ENCODE measurements at regions not wholly inside any gene's neighbourhood (a gene's known extent, or its start where the extent isn't known, plus 50 kb on each side); places are given as distances from the start of the nearest gene placed in this dataset.

DNA sequence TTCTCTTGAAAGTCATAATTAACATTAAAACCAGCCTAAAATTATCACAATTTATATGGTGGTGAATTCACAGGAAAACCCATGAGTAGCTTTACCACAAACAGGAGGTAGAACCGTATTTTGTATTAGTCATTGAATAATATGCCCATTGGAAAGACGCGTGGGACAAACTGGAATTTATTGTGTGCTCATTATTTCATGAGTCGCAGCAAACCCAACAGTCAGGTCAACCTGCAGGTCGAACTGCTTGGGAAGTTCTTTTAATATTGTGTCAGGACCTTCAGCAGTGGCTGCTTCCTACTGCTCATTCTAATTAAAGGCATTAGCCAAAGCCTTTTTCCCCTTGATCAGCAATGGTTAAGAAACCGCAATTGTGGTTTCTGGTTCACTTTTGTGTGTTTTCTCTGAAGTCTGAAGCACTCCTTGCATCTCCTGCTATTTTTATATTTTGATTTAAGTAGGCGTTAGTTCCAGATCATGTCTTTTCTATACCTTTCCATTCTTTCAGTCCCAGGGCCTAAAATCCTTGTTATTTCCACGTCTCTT lies 100.1 kb downstream of the RAB11FIP2 start:
- TF ChIP-seq, protein P1, sequence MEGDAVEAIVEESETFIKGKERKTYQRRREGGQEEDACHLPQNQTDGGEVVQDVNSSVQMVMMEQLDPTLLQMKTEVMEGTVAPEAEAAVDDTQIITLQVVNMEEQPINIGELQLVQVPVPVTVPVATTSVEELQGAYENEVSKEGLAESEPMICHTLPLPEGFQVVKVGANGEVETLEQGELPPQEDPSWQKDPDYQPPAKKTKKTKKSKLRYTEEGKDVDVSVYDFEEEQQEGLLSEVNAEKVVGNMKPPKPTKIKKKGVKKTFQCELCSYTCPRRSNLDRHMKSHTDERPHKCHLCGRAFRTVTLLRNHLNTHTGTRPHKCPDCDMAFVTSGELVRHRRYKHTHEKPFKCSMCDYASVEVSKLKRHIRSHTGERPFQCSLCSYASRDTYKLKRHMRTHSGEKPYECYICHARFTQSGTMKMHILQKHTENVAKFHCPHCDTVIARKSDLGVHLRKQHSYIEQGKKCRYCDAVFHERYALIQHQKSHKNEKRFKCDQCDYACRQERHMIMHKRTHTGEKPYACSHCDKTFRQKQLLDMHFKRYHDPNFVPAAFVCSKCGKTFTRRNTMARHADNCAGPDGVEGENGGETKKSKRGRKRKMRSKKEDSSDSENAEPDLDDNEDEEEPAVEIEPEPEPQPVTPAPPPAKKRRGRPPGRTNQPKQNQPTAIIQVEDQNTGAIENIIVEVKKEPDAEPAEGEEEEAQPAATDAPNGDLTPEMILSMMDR (IDR thresholded peaks at IDR 0.05; ENCODE audit: low read depth, low read length, missing control alignments): no peak
- no peak for DNase-seq
- no peaks in the 10 kb centered on the region for H3K36me3 ChIP-seq (replicated peaks)
- H3K27me3 ChIP-seq (replicated peaks): no peaks in the 10 kb centered on the region
- in situ Hi-C loops (cut with HindIII; ENCODE audit: low pct_ligation_motif_present, low sequenced_read_pairs): no loop called here
- no peak overlapping the region for H3K4me3 ChIP-seq (ENCODE audit: low read depth, low read length)
- H3K27ac ChIP-seq: no peak overlapping the region

DNA sequence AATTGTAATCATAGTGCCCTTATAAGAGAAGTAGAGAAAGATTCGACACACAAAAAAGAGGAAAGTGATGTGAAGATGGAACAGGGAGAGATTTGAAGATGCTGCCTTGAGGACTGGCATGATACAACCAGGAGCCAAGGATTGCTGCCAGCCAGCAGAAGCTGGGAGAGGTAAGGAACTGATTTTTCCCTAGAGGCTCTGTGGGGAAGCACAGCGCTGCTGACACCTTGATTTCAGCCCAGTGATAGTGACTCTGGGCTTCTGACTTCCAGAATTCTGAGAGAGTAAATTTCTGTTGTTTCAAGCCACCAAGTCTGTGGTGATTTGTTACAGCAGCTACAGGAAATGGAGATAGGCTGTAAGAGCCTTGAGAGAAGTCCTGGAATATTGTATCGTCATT lies 98.2 kb downstream of the RAB11FIP2 start:
- Histone ChIP-seq H3K4me3 (ENCODE audit: low read depth, low read length) (no peak overlapping the region), H3K27ac (no peak overlapping the region), H3K36me3 (replicated peaks) (no peaks in the 10 kb centered on the region), H3K27me3 (replicated peaks) (no peaks in the 10 kb centered on the region)
- no peak for DNase-seq
- in situ Hi-C loops (cut with HindIII; ENCODE audit: low pct_ligation_motif_present, low sequenced_read_pairs): no loop called here
- TF ChIP-seq, protein P1 (IDR thresholded peaks at IDR 0.05; ENCODE audit: low read depth, low read length, missing control alignments): no peak

DNA sequence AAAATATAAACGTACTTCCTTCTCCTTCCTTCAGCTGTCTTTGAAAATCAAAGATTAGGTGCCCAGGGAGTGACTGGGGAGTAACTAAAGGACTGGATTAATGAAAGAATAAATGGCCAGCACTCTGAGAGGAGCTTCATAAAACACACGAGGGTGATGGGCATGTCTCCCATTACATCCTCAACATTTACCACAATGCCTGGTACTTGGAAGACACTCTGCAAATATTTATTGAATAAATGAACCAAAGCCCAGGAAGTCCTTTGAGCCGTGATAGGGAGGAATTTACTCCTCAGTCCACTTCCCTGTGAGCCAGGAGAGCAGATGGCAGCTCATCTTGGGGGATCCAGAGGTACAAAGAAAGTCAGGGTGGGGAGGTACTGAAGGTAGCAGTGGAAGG lies 96.3 kb downstream of the RAB11FIP2 start:
- TF ChIP-seq, protein P1 (IDR thresholded peaks at IDR 0.05; ENCODE audit: low read depth, low read length, missing control alignments): no peak
- no peak overlapping the region for H3K27ac ChIP-seq
- H3K27me3 ChIP-seq (replicated peaks): no peaks in the 10 kb centered on the region
- no peaks in the 10 kb centered on the region for H3K36me3 ChIP-seq (replicated peaks)
- no peak overlapping the region for H3K4me3 ChIP-seq (ENCODE audit: low read depth, low read length)
- no peak for DNase-seq
- in situ Hi-C loops (cut with HindIII; ENCODE audit: low pct_ligation_motif_present, low sequenced_read_pairs): no loop called here

Data from brain microvascular endothelial cell (primary cell).